ENCODE measurements at regions not wholly inside any gene's neighbourhood (a gene's known extent, or its start where the extent isn't known, plus 50 kb on each side); places are given as distances from the start of the nearest gene placed in this dataset.
A peak's percentile ranks its signal among the peaks of the same experiment; 100 is the strongest.

GRCh38 chr11:123313262-123313661 is 116.8 kb upstream of the GRAMD1B start:
- no peak for DNase-seq (ENCODE audit: low spot score)
- no peak for TF ChIP-seq CTCF (IDR thresholded peaks at IDR 0.05; ENCODE audit: extremely low read depth, missing control alignments)

GRCh38 chr11:123308077-123308476 is 113.0 kb upstream of the CLMP start:
- no peak for DNase-seq (ENCODE audit: low spot score)
- TF ChIP-seq CTCF (IDR thresholded peaks at IDR 0.05; ENCODE audit: extremely low read depth, missing control alignments) = no peak

GRCh38 chr11:123307276-123307675 is 112.2 kb upstream of the CLMP start:
- no peak for TF ChIP-seq CTCF (IDR thresholded peaks at IDR 0.05; ENCODE audit: extremely low read depth, missing control alignments)
- no peak for DNase-seq (ENCODE audit: low spot score)

GRCh38 chr11:123306531-123306930 is 111.5 kb upstream of the CLMP start:
- TF ChIP-seq CTCF (IDR thresholded peaks at IDR 0.05; ENCODE audit: extremely low read depth, missing control alignments) = no peak
- no peak for DNase-seq (ENCODE audit: low spot score)

- DNase-seq (ENCODE audit: low spot score) = no peak
- TF ChIP-seq CTCF (IDR thresholded peaks at IDR 0.05; ENCODE audit: extremely low read depth, missing control alignments) = no peak
Observed at GRCh38 chr11:123305601-123306375, 110.7 kb upstream of the CLMP start.

GRCh38 chr11:123304828-123305466 is 109.9 kb upstream of the CLMP start:
- TF ChIP-seq CTCF (IDR thresholded peaks at IDR 0.05; ENCODE audit: extremely low read depth, missing control alignments) = peak; percentile 4
- no peak for DNase-seq (ENCODE audit: low spot score)

- no peak for TF ChIP-seq CTCF (IDR thresholded peaks at IDR 0.05; ENCODE audit: extremely low read depth, missing control alignments)
- DNase-seq (ENCODE audit: low spot score) = no peak
Observed at GRCh38 chr11:123303924-123304323, 108.9 kb upstream of the CLMP start.

Measured in GM20000 (cell line).